ENCODE measurements at regions not wholly inside any gene's neighbourhood (a gene's known extent, or its start where the extent isn't known, plus 50 kb on each side); places are given as distances from the start of the nearest gene placed in this dataset.

GRCh38 chr2:75790814-75791467, 80.2 kb upstream of the GCFC2 start:
- TF ChIP-seq SUZ12 (IDR thresholded peaks at IDR 0.05), result no peak
- no peak for TF ChIP-seq PKNOX1 (IDR thresholded peaks at IDR 0.05)
- TF ChIP-seq ZNF384 (IDR thresholded peaks at IDR 0.05), result no peak
- TF ChIP-seq FOXM1 (IDR thresholded peaks at IDR 0.05; ENCODE audit: borderline replicate concordance), result no peak
- no peak for TF ChIP-seq FOXK2 (IDR thresholded peaks at IDR 0.05)
- no peak for TF ChIP-seq L3MBTL2 (conservative IDR thresholded peaks at IDR 0.05)
- TF ChIP-seq FOXA1 (IDR thresholded peaks at IDR 0.05), result no peak
- no peak for TF ChIP-seq HDGF (IDR thresholded peaks at IDR 0.05; ENCODE audit: borderline replicate concordance)
- TF ChIP-seq ARNT (IDR thresholded peaks at IDR 0.05), result no peak
- no peak for TF ChIP-seq ELF4 (IDR thresholded peaks at IDR 0.05)
- no peak for TF ChIP-seq TARDBP (IDR thresholded peaks at IDR 0.05)
